ENCODE measurements at regions not wholly inside any gene's neighbourhood (a gene's known extent, or its start where the extent isn't known, plus 50 kb on each side); places are given as distances from the start of the nearest gene placed in this dataset.

DNA sequence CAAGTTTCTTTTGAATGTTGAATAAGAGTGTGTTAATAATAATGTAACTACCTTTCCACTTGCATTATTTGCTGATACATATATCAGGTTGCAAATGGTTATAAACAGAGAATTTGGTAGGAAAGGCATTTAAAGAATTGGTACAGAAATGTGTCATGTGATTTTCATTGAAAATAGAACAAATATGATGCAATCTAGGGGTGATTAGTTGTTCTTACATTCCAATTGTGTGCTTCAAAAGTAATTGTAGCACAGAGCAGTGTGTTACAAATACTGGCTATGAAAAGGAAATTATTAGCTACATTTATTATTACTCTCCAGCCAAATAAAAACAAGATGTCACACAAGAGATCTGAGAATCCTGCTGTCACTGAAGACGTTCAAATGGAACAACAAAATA, 61.8 kb upstream of the PRDM9 start:
- TF ChIP-seq, protein P1, sequence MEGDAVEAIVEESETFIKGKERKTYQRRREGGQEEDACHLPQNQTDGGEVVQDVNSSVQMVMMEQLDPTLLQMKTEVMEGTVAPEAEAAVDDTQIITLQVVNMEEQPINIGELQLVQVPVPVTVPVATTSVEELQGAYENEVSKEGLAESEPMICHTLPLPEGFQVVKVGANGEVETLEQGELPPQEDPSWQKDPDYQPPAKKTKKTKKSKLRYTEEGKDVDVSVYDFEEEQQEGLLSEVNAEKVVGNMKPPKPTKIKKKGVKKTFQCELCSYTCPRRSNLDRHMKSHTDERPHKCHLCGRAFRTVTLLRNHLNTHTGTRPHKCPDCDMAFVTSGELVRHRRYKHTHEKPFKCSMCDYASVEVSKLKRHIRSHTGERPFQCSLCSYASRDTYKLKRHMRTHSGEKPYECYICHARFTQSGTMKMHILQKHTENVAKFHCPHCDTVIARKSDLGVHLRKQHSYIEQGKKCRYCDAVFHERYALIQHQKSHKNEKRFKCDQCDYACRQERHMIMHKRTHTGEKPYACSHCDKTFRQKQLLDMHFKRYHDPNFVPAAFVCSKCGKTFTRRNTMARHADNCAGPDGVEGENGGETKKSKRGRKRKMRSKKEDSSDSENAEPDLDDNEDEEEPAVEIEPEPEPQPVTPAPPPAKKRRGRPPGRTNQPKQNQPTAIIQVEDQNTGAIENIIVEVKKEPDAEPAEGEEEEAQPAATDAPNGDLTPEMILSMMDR (IDR thresholded peaks at IDR 0.05), result no peak
- TF ChIP-seq POLR2A (IDR thresholded peaks at IDR 0.05), result no peak
